Stimulated activated CD4-positive, alpha-beta T cell treated with anti-CD3 and anti-CD28 coated beads, Interleukin-4, amount 100 ng/mL, for 4 hours (primary cell): ENCODE measurements at regions not wholly inside any gene's neighbourhood (a gene's known extent, or its start where the extent isn't known, plus 50 kb on each side); places are given as distances from the start of the nearest gene placed in this dataset.

ENCODE experiments used
- DNase-seq, 2 experiments: peaks; one replicate each; pipeline ENCODE4 v3.0.0-alpha.2; 2020

DNA sequence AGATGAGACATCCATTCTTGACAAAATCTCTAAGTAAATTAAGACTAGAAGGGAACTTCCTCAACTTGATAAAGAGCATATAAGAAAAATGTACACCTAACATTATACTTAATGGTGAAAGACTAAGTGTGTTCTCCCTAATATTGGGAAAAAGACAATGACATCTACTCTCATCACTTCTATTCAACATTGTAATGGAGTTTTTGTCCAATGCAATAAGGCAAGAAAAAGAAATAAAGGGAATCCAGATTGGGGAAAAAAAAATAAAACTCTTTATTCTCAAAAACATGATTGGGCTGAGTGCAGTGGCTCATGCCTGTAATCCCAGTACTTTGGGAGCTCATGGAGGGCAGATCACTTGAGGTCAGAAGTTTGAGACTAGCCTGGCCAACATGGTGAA is 131.1 kb upstream of the JUN start:
- no peak for DNase-seq

DNA sequence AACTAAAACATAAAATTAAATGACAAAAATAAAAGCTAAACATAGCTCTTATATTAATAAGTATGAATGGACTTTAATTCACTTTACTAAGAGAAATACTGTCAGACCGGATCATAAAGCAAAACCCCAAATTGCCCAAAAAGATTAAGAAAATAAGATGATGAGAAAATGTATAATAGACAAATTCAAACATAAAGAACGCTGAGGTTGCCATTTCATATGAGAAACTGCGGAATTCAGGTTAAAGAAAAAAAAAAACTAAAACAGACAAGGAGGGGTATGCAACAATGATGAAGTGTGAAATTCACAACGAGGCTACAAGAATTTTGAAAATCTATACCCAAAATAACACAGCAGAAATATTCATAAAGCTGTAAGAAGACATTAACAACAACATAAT is 133.6 kb upstream of the JUN start:
- no peak for DNase-seq

GRCh38 chr1:58919226-58919958 is 135.5 kb upstream of the JUN start:
- DNase-seq, result no peak

DNA sequence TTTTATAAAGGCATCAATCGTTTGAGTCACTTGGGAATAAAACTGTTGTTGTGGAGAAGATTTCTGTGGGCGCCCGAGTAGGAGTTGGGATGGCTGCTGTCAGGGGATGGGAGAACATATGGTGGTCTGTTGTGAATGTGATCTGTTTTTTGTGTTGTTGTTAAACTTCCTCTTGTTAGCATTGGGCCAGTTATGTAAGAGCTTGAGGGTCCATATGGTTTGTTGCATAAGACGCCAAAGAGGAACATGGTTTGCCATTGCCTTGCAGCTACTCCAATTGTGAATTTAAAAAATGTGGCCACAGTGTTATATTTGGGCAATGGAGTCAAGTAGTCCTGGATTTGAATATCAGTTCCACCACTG is 136.1 kb upstream of the JUN start:
- DNase-seq, result no peak

DNA sequence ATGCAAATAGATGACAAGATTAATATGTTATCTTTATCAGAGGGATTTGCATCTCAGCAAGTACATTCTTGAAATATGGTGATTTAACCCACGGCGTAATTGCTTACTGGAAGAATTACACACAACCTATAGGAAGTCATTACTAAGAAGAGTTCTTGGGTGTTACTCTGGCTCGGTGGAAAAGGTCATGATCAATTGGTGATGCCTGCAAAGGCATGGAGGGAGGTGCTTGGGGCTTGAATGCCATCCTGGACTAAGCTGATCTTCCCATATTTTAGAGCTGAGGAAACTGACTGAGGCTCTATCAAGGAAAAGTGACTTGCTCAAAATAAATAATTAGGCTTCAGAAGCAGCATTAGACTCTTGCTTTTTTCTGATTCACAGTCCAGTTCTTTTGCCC is 137.5 kb upstream of the JUN start:
- no peak for DNase-seq

- DNase-seq, result no peak
Observed at GRCh38 chr1:58921751-58922150, 137.9 kb upstream of the JUN start.

- DNase-seq, result no peak
Observed at GRCh38 chr1:58922302-58923089, 138.6 kb upstream of the JUN start.

GRCh38 chr1:58923090-58923470 is 139.2 kb upstream of the JUN start:
- DNase-seq, result no peak

DNA sequence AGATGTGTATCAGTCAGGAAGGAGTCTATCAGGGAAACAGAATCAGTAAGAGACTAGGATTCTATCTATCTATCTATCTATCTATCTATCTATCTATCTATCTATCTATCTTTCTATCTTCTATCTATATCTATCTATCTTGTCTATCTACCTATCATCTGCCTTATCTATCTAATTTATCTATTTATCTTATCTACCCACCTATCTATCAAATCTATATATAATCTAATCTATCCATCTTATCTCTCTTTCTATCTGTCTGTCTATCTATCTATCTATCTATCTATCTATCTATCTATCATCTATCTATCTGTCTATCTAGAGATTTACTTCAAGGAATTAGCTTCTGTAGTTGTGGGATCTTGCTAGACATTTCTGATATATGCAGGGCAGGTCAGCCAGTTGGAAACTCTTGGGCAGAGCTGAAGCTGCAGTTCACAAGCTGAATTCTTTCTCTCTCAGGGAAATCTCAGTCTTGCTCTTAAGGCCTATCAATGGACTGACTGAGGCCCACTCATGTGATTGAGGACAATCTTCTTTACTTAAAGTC is 140.2 kb upstream of the JUN start:
- DNase-seq, result no peak

- DNase-seq, result no peak
Observed at GRCh38 chr1:58924821-58925220, 141.0 kb upstream of the JUN start.

DNA sequence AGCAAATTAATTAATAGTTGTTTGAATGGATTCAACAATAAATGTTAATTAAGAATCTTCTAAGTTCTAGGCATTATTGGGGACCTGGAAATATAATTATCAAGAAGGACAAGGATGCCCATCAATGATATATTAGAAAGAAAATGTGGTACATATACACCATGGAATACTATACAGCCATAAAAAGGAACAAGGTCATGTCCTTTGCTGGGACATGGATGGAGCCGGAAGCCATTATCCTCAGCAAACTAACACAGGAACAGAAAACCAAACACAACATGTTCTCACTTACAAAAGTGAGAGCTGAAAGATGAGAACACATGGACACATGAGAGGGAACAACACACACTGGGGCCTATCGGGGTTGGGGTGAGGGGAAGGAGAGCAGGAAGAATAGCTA is 141.4 kb upstream of the JUN start:
- no peak for DNase-seq

GRCh38 chr1:58926152-58926551 is 142.3 kb upstream of the JUN start:
- DNase-seq, result no peak

- no peak for DNase-seq
Observed at GRCh38 chr1:58927041-58927721, 143.3 kb upstream of the JUN start.

DNA sequence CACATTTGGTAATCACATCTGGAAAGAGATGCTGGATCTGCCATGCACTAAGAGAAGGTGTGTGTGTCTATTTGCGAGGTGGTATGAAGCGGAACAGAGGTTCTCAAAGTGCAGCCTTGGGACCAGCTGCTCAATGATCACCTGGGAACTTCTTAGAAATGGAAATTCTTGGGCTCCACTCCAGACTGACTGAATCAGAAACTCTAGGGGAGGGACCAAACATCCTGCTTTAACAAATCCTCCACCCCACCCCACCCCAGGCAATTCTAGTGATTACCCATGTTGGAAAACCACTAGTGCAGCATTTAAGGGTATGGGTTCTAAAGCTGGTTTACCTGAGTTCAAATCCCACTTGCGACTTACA is 143.9 kb upstream of the JUN start:
- DNase-seq, result no peak

GRCh38 chr1:58928514-58928913 is 144.7 kb upstream of the JUN start:
- no peak for DNase-seq

DNA sequence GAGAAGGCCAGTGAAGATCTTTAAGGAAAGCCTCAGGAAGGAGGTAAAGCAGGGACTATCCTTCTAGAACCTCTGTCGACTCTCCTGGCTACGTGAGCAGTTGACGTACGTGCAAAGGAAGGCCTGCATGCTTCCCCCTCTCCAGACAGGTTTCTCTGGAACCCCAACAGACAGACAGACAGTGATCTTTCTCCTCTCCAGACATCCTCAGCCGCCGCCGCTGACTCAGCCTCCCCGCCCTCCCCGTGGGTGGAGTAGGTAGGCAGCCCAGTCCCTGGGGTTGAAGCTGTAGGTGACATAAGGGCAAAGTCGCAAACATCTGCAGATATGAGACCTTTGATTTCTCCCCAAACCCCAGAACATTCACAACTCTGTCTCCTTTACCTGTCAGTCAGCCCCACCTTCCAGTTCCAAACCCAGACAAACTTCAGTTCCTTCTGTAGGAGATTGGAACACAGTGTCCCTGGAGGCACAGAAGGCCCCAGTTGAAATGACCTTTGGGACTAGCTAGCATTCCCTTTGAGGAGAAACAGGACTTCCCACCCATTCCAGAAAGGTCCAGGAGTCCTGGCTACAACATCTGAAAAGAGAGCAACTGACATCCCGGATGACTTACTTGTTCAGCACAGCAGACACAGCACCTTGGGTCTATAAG is 146.0 kb upstream of the JUN start:
- peak; percentile 56 to 91 for DNase-seq

GRCh38 chr1:58931024-58931423 is 147.2 kb upstream of the JUN start:
- no peak for DNase-seq

- DNase-seq, result no peak
Observed at GRCh38 chr1:58931756-58932155, 147.9 kb upstream of the JUN start.

- DNase-seq, result no peak
Observed at GRCh38 chr1:58932859-58933598, 149.2 kb upstream of the JUN start.

DNA sequence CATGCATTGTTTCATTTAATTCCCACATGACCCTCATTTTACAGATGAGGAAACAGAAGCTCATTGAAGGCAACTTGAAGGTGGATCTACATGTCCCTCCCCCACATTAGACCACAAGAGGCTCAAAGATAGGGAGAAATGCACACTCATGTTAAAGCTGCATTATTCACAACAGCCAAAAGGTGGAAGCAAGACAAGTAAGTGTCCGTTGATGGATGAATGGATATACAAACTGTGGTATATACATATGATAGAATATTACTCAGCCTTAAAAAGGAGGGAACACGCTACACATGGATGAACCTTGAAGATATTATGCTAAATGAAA is 149.7 kb upstream of the JUN start:
- no peak for DNase-seq

DNA sequence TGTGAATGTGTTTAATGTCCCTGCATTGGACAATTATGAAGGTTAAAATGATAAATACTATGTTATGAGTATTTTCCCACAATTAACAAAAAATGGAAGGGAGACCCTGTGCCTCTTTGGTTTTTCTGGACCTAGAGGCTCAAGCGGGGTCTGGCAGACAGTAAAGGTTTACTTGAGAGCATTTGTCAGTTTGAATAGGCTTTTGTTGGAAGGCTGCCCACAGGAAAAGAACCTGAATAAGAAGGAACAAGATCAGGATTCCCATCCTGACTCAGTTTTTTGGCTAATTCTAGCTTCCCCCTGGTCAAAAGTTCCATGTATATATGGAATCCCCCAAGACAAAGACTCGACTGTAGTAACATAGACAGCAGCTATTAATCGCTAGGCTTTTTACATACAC is 150.9 kb upstream of the JUN start:
- DNase-seq, result no peak

GRCh38 chr1:58936973-58937372 is 153.1 kb upstream of the JUN start:
- no peak for DNase-seq

GRCh38 chr1:58939146-58939545 is 155.3 kb upstream of the JUN start:
- DNase-seq, result no peak
